Smooth muscle cell (in vitro differentiated cells): ENCODE measurements at regions not wholly inside any gene's neighbourhood (a gene's known extent, or its start where the extent isn't known, plus 50 kb on each side); places are given as distances from the start of the nearest gene placed in this dataset.

Source experiments
- DNase-seq: peaks from one replicate; lab custom pipeline; 2025; ENCODE audit not compliant: unreplicated experiment; lab: John Stamatoyannopoulos, UW
- H2AFZ ChIP-seq: fragments of 200-600 bp; sonication (generic); 2 replicates; pipeline ENCODE4 v1.6.0; 2016; ENCODE audit warnings: antibody characterized with exemption, low read depth, mild to moderate bottlenecking
- H3F3A ChIP-seq: fragments of 200-600 bp; sonication (generic); 2 replicates; pipeline ENCODE4 v1.6.0; 2017; ENCODE audit warnings: antibody characterized with exemption, low read depth
- H3K27ac ChIP-seq: fragments of 200-600 bp; sonication (generic); 2 replicates; pipeline ENCODE4 v1.5.1; 2016; ENCODE audit warnings: low read depth, mild to moderate bottlenecking
- H3K27me3 ChIP-seq: fragments of 200-600 bp; sonication (generic); 2 replicates; pipeline ENCODE4 v1.6.1; 2016; ENCODE audit warnings: low read depth, mild to moderate bottlenecking
- H3K36me3 ChIP-seq: fragments of 200-600 bp; sonication (generic); 2 replicates; pipeline ENCODE4 v1.5.1; 2016; ENCODE audit warnings: low read depth
- H3K4me1 ChIP-seq: fragments of 200-600 bp; sonication (generic); 2 replicates; pipeline ENCODE4 v1.5.1; 2016; ENCODE audit warnings: low read depth
- H3K4me2 ChIP-seq: fragments of 200-600 bp; sonication (generic); 2 replicates; pipeline ENCODE4 v1.6.0; 2016; ENCODE audit warnings: mild to moderate bottlenecking
- H3K4me3 ChIP-seq: fragments of 200-600 bp; sonication (generic); 2 replicates; pipeline ENCODE4 v1.5.1; 2016; ENCODE audit warnings: mild to moderate bottlenecking
- H3K79me2 ChIP-seq: fragments of 200-600 bp; sonication (generic); 2 replicates; pipeline ENCODE4 v1.6.0; 2016; ENCODE audit warnings: low read depth, mild to moderate bottlenecking
- H3K9ac ChIP-seq: fragments of 200-600 bp; sonication (generic); 2 replicates; pipeline ENCODE4 v1.6.0; 2016; ENCODE audit warnings: low read depth
- H3K9me3 ChIP-seq: fragments of 200-600 bp; sonication (generic); replicated peaks from 2 replicates; pipeline ENCODE4 v1.5.1; 2016; ENCODE audit warnings: low read depth
- H4K20me1 ChIP-seq: fragments of 200-600 bp; sonication (generic); 2 replicates; pipeline ENCODE4 v1.6.0; 2016; ENCODE audit warnings: low read depth
- WGBS: methylation state at CpG from one replicate; pipeline ENCODE4 v1.1.7; 2016; ENCODE audit warnings: low lambda C conversion rate; 5-methylcytosine and 5-hydroxymethylcytosine counted together
- TF ChIP-seq, protein P1 (sequence below): fragments of 200-600 bp; sonication (generic); IDR thresholded peaks from 2 replicates; pipeline ENCODE4 v1.5.1; 2017; ENCODE audit warnings: borderline replicate concordance, mild to moderate bottlenecking, antibody characterized with exemption; ENCODE audit not compliant: insufficient read depth, poor library complexity, severe bottlenecking

DNA sequence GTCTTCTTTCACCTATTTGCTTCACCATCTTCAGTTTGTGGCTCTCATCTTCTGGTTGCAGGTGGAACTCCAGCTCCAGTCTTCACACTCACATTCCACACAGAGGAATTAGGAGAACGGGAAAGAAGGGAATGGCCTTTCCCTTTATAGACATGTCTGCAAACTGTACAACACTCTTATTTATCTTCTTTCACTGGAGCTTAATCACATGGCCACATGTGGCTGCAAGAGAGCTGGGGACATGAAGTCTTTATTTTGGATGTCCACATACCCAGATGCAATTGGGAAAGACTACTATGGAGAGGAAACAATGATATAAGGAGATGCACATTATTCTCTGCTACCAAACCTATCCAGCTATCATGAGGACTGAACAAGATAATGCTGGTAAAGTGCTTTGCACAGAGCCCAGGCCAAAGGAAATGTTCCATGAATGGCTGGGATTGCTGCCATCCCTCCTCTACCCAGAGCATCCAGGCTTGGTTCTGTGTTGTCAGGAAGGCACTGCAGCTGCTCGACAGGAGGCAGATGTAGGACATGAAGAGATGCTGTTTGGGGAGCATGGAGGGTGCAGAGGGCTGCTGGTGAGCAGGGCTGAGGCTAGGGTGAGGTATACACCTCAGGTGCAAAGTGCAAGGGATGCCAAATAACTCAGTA, 183.8 kb upstream of the TBX20 start:
- Histone ChIP-seq H2AFZ (no peak overlapping the region), H3K9ac (no peak overlapping the region), H3K4me2 (no peak overlapping the region), H3K4me3 (no peak overlapping the region), H3K27ac (no peak overlapping the region), H3K4me1 (no peaks in the 10 kb centered on the region), H3K27me3 (no peaks in the 10 kb centered on the region), H4K20me1 (no peaks in the 10 kb centered on the region), H3F3A (no peaks in the 10 kb centered on the region), H3K79me2 (no peaks in the 10 kb centered on the region), H3K9me3 (no peaks in the 10 kb centered on the region), H3K36me3 (no peaks in the 10 kb centered on the region)
- TF ChIP-seq, protein P1, sequence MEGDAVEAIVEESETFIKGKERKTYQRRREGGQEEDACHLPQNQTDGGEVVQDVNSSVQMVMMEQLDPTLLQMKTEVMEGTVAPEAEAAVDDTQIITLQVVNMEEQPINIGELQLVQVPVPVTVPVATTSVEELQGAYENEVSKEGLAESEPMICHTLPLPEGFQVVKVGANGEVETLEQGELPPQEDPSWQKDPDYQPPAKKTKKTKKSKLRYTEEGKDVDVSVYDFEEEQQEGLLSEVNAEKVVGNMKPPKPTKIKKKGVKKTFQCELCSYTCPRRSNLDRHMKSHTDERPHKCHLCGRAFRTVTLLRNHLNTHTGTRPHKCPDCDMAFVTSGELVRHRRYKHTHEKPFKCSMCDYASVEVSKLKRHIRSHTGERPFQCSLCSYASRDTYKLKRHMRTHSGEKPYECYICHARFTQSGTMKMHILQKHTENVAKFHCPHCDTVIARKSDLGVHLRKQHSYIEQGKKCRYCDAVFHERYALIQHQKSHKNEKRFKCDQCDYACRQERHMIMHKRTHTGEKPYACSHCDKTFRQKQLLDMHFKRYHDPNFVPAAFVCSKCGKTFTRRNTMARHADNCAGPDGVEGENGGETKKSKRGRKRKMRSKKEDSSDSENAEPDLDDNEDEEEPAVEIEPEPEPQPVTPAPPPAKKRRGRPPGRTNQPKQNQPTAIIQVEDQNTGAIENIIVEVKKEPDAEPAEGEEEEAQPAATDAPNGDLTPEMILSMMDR: no peak
- 62% methylated on average over 2 of the region's 2 CpGs for WGBS
- DNase-seq: no peak

DNA sequence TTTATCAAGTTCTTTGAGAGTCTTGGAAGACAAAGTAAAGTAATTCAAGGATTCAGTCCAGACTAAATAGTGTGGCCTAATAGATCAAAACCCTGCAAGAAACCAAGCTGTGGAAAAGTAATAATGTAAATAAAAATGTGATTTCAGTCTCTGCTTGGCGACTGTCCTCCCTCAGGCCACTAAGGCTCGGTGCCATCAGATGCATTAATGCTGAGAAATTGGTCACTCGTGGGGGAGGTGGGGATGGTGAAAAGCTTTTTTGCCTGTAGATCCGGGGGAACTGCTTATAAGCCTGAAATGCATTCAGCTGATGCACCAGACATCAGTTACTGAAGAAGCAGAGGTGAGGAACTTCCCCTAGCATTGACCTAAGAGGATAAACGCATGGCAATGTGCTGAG, 182.6 kb upstream of the TBX20 start:
- WGBS: 78% methylated on average over 5 of the region's 5 CpGs
- no peak for DNase-seq
- Histone ChIP-seq H3K79me2 (no peaks in the 10 kb centered on the region), H3K36me3 (peaks cover under 1% of the 10 kb centered on the region), H3K9ac (no peak overlapping the region), H2AFZ (no peak overlapping the region), H3K27ac (no peak overlapping the region), H3K4me1 (no peaks in the 10 kb centered on the region), H3K9me3 (no peaks in the 10 kb centered on the region), H4K20me1 (no peaks in the 10 kb centered on the region), H3F3A (no peaks in the 10 kb centered on the region), H3K27me3 (no peaks in the 10 kb centered on the region), H3K4me2 (no peak overlapping the region), H3K4me3 (no peak overlapping the region)
- TF ChIP-seq, protein P1: no peak

DNA sequence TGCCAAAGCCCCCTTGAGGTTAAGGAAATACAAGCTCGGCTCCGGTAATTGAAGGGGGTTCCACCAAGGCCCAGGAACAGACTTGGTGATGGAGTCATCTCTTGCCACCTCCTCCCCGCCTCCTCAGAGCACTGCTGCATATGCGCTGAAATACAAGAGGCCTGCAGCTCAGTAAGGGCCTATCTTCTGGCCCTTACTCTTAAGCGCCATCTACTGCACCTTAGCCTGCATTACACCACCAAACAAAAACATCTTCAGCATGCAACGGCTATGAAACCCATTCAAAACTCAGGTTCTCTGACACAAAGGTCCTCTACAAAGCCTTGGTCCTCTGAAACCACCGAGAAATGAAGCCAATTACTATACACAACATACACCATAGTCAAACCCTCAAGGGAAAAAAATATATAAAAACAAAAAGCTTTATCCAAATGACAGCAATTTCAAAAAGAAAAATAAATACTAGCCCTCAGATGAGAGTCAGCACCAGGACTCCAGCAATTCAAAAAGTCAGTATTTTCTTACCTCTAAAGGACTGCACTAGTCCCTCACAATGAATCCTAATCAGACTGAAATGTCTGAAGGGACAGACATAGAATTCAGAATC, 176.8 kb upstream of the TBX20 start:
- H3F3A ChIP-seq: no peaks in the 10 kb centered on the region
- H3K27me3 ChIP-seq: no peaks in the 10 kb centered on the region
- no peak overlapping the region for H3K4me2 ChIP-seq
- H3K27ac ChIP-seq: no peak overlapping the region
- WGBS: 54% methylated on average over 7 of the region's 7 CpGs
- H3K9ac ChIP-seq: no peak overlapping the region
- TF ChIP-seq, protein P1: peak; percentile 32
- no peaks in the 10 kb centered on the region for H3K9me3 ChIP-seq
- H3K36me3 ChIP-seq: peaks cover 5% of the 10 kb centered on the region
- no peak overlapping the region for H3K4me3 ChIP-seq
- no peaks in the 10 kb centered on the region for H3K79me2 ChIP-seq
- no peaks in the 10 kb centered on the region for H4K20me1 ChIP-seq
- DNase-seq: no peak
- no peaks in the 10 kb centered on the region for H3K4me1 ChIP-seq
- H2AFZ ChIP-seq: no peak overlapping the region

DNA sequence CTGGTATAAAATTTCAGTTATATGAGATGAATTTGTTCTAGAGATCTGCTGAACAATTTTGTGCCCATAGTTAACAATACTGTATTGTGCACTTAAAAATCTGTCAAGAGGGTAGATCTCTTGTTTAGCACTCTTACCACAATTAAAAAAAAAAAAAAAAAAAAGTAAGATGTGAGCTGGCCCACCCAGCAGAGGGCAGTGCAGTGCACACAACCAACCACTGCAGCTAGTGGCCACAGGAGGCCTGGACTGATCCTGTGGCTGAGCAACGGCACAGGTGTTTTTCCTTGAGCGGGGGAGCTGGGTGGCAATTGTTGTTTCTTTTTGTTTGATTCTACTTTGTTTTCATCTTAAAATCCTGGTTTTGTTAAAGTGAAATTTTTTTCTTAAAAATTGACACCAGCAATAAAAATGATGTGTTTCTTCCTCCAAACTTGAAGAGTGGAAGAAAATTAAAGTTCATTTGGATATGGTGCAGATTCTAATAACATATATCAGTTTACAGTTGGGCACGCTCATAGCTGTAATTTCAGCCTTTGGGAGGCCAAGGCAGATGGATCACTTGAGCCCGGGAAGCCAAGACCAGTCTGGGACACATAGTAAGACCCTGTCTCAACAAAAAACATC, 171.1 kb upstream of the TBX20 start:
- no peaks in the 10 kb centered on the region for H3K9me3 ChIP-seq
- no peaks in the 10 kb centered on the region for H3K27me3 ChIP-seq
- H4K20me1 ChIP-seq: no peaks in the 10 kb centered on the region
- TF ChIP-seq, protein P1: peak; percentile 74
- no peak overlapping the region for H2AFZ ChIP-seq
- H3K4me3 ChIP-seq: no peak overlapping the region
- no peak overlapping the region for H3K27ac ChIP-seq
- H3F3A ChIP-seq: no peaks in the 10 kb centered on the region
- 64% methylated on average over 4 of the region's 4 CpGs for whole genome bisulfite sequencing
- H3K4me2 ChIP-seq: no peak overlapping the region
- DNase-seq: no peak
- H3K36me3 ChIP-seq: no peaks in the 10 kb centered on the region
- no peaks in the 10 kb centered on the region for H3K4me1 ChIP-seq
- H3K79me2 ChIP-seq: no peaks in the 10 kb centered on the region
- H3K9ac ChIP-seq: no peak overlapping the region
